Islet precursor cell (in vitro differentiated cells): ENCODE measurements at regions not wholly inside any gene's neighbourhood (a gene's known extent, or its start where the extent isn't known, plus 50 kb on each side); places are given as distances from the start of the nearest gene placed in this dataset.

Source experiments
- DNase-seq: peaks from one replicate; pipeline ENCODE4 v3.0.0-alpha.2; 2018

GRCh38 chr11:36807871-36808270, 209.8 kb upstream of the RAG2 start:
- no peak for DNase-seq

DNA sequence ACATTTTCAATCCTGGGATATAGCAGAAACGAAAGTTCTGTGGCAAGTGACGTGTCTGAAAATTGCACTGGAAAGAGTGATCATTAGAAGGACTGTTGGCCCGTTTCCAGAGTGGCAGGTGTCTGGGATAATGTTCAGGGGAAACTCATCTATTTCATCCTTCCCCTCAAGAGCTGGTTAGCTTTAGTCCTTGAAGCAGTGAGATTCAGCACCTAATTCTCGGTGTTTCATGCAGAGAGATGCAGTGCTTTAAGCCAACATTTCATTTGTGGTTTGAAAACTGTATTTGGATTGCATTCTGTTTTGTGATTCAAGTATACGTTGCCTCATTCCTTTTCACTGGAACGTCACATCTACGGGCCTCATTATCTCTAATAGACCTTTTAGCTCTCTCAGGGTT, 205.0 kb upstream of the RAG2 start:
- no peak for DNase-seq

DNA sequence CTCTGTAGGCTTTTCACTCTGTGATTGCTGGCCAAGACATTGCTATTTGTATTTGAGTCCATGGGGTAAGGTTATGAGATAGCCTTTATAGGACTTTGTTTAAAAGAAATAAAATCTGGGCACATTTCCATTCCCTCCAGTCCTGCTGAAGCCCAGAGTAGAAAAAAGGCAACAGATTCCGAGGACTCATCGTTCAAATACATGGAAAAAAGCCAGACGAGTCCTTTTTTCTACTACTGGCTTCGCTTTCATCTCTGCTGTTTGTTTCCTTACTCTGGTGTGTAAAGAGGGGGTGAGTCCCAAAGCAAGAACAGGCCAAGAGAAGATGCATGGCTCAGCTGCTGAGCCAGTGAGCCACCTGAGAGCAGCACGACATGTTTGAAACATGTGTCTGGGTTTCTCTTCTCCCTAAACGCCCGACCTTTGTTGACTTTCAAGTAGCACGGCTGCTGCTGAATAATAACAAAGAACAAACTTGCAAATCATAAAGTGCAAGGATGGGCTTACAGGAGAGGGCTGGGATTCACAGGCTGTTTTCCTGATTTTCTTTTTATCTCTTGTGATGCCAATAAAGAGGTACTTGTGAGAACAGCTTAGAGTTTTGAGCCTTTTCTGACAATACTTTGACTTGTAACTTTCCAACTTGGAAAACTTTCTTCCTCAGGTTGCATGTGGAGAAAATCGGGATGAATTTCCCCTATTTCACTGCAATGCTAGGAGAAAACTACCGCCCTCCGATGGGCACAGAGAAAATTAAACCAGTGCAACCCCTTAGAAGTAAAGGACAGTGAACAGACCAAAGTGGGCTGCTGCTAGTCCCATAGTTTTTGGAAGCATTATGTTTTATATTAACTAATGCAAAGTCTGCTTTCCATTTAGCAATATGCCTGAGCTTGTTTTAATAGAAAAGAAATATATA, 195.2 kb upstream of the RAG2 start:
- DNase-seq = no peak

- no peak for DNase-seq
Measured at GRCh38 chr11:36791957-36792356, 193.9 kb upstream of the RAG2 start.

GRCh38 chr11:36790526-36790925, 192.5 kb upstream of the RAG2 start:
- DNase-seq = no peak

DNA sequence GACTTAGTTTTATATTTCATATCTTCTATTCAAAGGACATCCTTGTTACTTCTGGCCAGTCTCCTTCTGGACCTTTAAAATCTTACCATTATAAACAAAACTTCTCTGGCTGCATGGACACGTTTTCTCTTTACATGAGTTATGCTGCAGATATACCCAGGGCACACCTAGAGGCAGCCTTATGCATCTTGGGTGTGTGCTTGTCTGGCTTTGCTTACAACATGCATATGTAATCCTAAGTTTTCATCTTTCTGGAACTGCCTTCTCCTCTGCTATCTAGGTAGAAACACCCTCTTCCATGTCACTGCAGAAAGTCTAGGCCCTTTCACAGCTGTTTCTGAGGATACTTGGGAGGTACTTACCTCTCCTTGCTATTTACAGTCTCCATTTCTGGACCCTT, 185.8 kb upstream of the RAG2 start:
- DNase-seq = no peak

DNA sequence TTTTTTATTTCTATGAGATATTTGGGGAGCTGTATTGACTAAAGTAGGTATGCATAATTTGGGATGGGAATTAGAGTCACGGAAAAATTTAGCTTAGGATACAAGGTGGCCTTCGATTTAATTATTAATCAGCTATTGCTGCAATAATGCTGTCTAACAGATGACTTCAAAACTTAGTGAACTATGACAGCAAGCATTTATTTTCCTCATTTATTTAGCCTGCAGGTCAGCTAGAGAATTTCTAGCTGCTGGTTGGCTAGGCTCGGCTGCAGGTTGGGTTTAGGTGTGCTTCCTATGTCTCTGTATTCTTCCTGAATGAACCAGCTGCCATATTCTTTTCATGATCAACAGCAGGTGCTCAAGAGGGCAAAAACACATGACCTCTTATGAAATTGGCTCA, 181.8 kb upstream of the RAG2 start:
- DNase-seq = no peak

GRCh38 chr11:36777311-36777710, 179.3 kb upstream of the RAG2 start:
- no peak for DNase-seq

DNA sequence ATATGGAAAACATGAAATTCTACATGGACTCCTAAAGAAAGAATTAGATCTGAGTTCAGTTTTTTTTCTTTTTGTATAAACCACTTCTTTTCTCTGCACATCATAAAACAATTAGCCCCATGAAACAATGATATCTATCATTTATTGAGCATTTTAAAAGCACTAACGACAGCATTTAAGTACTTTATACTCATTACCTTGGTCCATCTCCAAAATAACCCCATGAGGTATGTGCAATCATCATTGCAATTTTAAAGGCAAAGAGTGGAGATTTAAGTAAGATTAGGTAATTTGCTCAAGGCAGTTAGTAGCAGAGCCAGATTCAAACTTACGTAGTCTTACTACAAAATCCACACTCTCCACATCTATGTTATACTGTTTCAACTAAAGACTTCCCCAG, 177.7 kb upstream of the RAG2 start:
- DNase-seq = no peak

DNA sequence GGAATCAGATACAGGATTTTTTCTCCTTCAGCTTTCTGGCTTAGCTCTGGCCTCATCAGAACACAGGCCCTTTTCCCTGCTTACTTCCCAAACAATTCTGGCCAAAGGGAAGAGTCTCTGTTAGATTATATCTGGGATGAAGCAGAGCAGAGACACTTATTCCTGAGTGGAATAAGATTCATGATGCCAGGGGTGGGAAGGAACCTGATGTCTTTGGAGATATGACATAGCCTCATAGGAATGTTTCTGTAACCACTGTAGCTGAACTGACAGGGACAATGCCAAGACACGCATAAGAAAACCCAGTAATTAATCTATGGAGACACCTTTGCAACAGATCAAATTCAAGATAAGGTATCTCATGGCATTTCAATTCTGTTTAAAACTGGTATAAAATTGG, 177.1 kb upstream of the RAG2 start:
- peak; percentile 54 for DNase-seq

DNA sequence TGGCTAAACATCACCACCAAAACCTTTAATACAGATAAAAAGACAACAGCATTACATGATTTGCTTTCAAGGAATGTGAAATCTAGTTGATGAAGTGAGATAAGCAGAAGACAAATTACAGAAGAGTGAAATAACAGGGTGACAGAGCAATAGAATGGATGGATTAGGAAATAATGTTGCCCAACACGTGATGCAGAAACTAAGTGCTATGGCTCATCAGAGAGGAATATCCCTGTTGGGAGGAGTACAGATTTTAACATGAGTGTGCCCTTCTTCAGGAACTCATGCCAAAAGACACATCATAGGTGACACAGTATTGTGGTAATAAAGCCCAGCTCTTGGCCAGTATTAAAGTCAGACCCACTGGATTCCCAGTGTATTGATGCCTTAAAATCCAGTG, 176.6 kb upstream of the RAG2 start:
- DNase-seq = no peak

GRCh38 chr11:36763187-36763586, 165.2 kb upstream of the RAG2 start:
- DNase-seq = no peak

- no peak for DNase-seq
Measured at GRCh38 chr11:36757075-36757474, 159.0 kb upstream of the RAG2 start.

DNA sequence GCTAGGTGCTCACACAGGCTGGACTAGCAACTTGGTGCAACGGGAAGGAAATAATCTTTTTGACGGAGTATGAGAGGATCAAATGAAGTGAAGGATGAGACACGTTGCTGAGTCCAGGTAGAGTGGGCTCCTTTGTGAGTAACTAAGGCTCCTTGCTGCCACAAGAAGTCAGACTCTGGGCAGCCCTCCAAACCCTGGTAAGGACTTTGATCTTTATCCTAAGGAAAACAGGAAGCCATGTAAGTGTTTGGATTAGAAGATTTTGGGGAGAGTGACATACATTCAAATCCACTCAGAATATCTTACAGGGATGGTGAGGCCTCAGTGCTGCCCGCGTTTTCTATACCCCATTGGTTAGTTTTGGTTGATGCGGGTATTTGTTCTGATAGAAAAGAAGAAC, 155.9 kb upstream of the RAG2 start:
- DNase-seq = no peak

DNA sequence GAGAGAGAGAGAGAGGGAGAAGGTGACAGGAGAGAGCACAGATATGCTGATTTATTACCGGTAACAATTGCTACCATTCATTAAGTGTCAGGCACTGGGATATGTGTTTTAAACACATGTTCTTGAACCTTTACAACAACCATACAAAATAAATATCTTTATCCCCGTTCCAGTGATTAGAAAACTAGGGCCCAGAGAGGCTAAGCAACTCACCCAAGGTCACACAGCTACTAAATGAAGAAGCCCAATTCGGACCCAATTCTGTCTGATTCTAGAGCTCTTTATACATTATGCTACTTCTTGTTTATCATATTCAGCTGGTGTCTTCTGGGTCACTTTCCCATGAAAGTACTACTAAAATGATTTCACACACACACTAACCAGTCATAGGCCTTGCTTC, 154.0 kb upstream of the RAG2 start:
- no peak for DNase-seq

DNA sequence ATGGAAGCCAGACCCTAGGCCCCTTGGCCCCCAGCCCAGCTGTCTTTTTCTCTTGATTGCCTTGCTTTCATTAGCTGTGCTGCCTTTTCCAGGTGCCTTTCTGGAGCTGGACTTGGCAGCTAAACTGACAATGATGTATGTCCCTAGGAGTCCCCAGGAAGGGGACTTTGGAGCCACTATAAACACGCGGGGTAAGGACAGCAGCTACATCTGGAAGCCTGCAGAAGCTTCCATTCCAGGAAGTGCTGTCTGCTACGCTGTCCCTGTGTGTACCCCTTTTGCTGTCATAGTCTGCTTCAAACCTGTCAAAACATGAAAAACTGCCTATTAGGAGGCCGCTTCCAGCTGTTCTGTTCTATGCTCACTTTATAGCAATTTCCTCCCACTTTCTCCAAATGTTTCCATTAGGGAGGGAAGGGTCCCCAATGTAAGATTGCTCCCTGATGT, 153.3 kb upstream of the RAG2 start:
- no peak for DNase-seq

GRCh38 chr11:36750349-36750748, 152.3 kb upstream of the RAG2 start:
- no peak for DNase-seq

- no peak for DNase-seq
Measured at GRCh38 chr11:36748836-36749235, 150.8 kb upstream of the RAG2 start.

- DNase-seq = peak; percentile 95
Measured at GRCh38 chr11:36746886-36747710, 149.1 kb upstream of the RAG2 start.

DNA sequence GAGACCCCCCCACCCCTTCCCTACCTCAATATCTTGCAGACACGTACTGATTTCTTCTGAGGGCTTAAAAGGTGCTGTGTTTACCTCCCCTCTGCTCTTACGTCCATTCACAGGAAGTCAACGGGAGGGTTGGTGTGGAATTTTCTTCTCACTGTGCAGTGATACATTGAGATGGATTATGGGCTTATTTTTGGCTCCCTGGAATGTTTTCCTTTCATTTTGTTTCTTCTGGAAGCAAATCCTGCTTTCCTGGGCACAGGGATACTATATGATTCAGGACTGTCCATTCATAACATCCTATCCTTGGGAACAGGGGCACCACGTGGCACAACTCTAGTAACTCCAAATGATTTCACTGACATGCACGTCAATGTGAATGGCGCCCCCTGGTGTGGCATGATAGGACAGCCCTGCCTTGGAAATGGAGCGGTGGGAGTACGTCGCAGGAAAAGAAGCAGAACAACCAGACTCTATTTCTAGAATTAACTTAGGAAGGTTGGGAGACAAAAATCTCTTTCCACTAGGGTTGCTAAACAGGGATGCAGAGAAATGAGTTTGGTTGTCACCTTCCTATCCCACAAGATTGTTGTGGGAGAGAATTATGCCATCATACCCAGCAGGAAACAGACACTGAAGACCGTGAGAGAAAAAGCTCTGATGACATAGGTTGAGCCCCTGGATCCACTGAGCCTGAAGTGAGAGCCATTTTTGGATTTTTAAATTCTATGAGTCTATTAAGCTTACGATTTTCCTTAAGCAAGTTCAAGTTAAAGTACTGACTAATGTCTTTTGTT, 146.5 kb upstream of the RAG2 start:
- peak; percentile 87 for DNase-seq

DNA sequence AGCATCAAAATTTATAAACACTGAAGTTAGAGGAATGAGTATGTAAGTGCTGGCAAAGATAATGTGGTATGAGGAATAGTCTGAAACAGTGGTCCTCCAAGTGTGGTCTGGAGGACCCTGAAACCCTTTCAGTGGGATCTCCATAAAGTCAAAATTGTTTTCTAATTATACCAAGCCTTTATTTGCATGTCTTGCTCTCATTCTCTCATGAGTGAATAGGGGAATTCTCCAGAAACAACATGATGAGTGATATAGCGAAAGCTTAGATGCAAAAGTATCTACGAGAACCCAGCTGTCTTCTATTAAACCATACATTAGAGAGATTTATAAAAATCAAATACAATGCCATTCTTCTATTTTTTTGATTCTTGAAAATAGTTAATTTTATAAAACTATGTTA, 145.0 kb upstream of the RAG2 start:
- no peak for DNase-seq

DNA sequence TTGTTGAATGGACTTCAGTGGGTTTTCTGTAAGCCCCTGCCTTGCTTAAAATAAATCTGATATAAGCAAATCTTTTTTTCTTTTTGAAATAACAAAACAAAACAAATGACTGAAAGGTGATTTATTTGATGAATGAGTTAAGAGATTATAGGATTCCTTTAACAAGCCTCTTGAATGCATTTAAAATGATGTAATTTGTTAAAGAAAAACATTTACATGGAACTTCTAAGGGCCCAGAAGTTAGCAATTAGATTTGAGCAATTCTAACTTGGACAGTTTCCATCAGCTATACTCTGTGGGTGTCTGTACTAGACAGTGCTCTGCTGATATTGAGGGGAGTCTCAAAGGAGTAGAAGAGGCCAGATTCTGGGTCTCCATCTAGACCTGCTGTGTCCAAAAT, 143.5 kb upstream of the RAG2 start:
- no peak for DNase-seq

DNA sequence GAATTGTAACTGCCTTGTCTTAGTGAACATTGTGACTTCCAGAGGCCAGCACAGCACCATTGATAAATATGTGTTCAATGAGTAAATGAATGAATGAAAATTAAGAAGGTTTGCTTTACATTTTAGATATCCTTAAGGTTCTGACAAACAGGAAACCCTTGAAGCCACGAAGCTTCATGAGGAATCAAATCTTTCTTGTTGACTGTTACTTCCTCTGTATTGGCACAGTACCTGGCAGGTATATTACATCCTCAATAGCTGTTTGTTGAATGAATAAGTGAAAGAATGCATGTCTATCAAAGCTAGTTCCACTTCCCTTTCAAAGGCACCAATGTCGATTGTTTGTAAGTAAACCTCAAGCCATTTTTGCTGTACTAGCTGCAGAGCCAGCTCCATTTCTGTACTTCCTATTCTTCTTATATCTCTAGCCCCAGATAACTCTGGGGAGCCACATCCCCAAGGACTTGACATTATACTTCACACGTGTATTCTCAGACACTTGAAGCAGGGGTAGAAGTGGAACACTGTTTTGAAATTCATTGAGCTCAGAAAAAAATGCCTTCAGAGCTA, 140.3 kb upstream of the RAG2 start:
- DNase-seq = no peak
